Activated CD4-positive, alpha-beta memory T cell treated with anti-CD3 and anti-CD28 coated beads for 36 hours (primary cell): ENCODE measurements at regions not wholly inside any gene's neighbourhood (a gene's known extent, or its start where the extent isn't known, plus 50 kb on each side); places are given as distances from the start of the nearest gene placed in this dataset.

ENCODE experiments used
- CTCF ChIA-PET: fragments of 350-600 bp; sonication (Branson Sonifier 250); formaldehyde crosslinking; loops from one replicate; lab custom pipeline; 2021; ENCODE audit warnings: antibody characterized with exemption, inconsistent platforms; lab: Charles Lee
- POLR2A ChIA-PET: fragments of 350-600 bp; sonication (Branson Sonifier 250); formaldehyde crosslinking; loops from one replicate; lab custom pipeline; 2021; ENCODE audit warnings: antibody characterized with exemption; lab: Charles Lee
- DNase-seq: peaks from one replicate; pipeline ENCODE4 v3.0.0-alpha.2; 2020
- H3K27ac Mint-ChIP-seq: one replicate; pipeline ENCODE4 v1.8.0; 2021; ENCODE audit warnings: mixed read lengths
- H3K27me3 Mint-ChIP-seq: one replicate; pipeline ENCODE4 v1.8.0; 2021; ENCODE audit warnings: mixed read lengths
- H3K36me3 Mint-ChIP-seq: one replicate; pipeline ENCODE4 v1.8.0; 2021; ENCODE audit warnings: mixed read lengths
- H3K4me1 Mint-ChIP-seq: one replicate; pipeline ENCODE4 v1.8.0; 2021; ENCODE audit warnings: low read depth, mixed read lengths
- H3K4me3 Mint-ChIP-seq: one replicate; pipeline ENCODE4 v1.8.0; 2021; ENCODE audit warnings: mild to moderate bottlenecking, mixed read lengths
- H3K9me3 Mint-ChIP-seq: one replicate; pipeline ENCODE4 v1.8.0; 2021; ENCODE audit warnings: mixed read lengths
- intact Hi-C: fragments of 100-400 bp; cut with micrococcal nuclease; formaldehyde crosslinking; loops from one replicate; pipeline ENCODE4 v1.15.1; 2023

- Mint-ChIP-seq H3K4me3 (no peak overlapping the region), H3K27me3 (no peaks in the 10 kb centered on the region), H3K9me3 (no peaks in the 10 kb centered on the region), H3K36me3 (no peaks in the 10 kb centered on the region), H3K4me1 (peaks cover 4% of the 10 kb centered on the region), H3K27ac (no peak overlapping the region)
- intact Hi-C loops, result no loop called here
- DNase-seq, result no peak
- ChIA-PET CTCF (interaction anchor here (0.7 to 1.1 kb wide), 4 partner anchors 9 to 251 kb away, joined by 3 read pairs; no protein-coding TSS in a partner anchor), POLR2A (interaction anchor here (0.6 kb wide), 1 partner anchor 270 kb away, joined by 3 read pairs; no protein-coding TSS in a partner anchor)
These were observed 335.2 kb upstream of the PRKCQ start for GRCh38 chr10:6915307-6915706.

DNA sequence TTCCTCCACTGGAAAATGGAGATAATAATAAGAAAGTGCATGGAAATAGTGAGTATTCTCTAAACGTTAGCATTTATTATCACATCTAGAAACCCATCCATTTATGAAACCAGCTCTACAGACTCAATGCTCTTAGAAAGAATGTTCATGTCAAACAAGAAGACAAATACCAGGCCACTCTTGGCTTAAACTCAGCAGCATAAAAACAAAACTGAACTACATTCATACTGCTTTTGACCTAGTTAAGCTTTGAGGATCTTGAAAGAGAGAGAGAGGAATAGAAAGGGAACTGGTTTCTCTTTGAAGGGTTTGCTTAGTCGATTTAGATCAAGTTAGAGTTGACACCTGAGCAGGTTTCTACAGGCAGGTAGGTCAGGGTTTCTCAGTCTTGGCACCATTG, 332.9 kb upstream of the PRKCQ start:
- Mint-ChIP-seq H3K9me3 (peaks cover 12% of the 10 kb centered on the region), H3K27ac (no peak overlapping the region), H3K36me3 (no peaks in the 10 kb centered on the region), H3K4me3 (no peak overlapping the region), H3K27me3 (no peaks in the 10 kb centered on the region), H3K4me1 (peaks cover 3% of the 10 kb centered on the region)
- CTCF ChIA-PET, result interaction anchor here (1.4 kb wide), 1 partner anchor 11 kb away, joined by 3 read pairs; no protein-coding TSS in a partner anchor
- no peak for DNase-seq
- intact Hi-C loops, result loop anchor here (1.0 kb wide), 1 partner anchor 14 kb away; no protein-coding TSS in a partner anchor
- POLR2A ChIA-PET, result interaction anchor here (0.7 kb wide), 1 partner anchor 499 kb away, joined by 3 read pairs; no protein-coding TSS in a partner anchor

GRCh38 chr10:6912424-6912823, 332.3 kb upstream of the PRKCQ start:
- no peak overlapping the region for H3K27ac Mint-ChIP-seq
- peaks cover 12% of the 10 kb centered on the region for H3K9me3 Mint-ChIP-seq
- ChIA-PET POLR2A (interaction anchor here (0.7 kb wide), 1 partner anchor 499 kb away, joined by 3 read pairs; no protein-coding TSS in a partner anchor), CTCF (interaction anchor here (0.7 to 1.4 kb wide), 3 partner anchors 8 to 173 kb away, joined by 3 to 5 read pairs (median 3); no protein-coding TSS in a partner anchor)
- no peaks in the 10 kb centered on the region for H3K27me3 Mint-ChIP-seq
- DNase-seq, result peak; percentile 54
- H3K36me3 Mint-ChIP-seq, result no peaks in the 10 kb centered on the region
- no peak overlapping the region for H3K4me3 Mint-ChIP-seq
- H3K4me1 Mint-ChIP-seq, result peaks cover 3% of the 10 kb centered on the region
- intact Hi-C loops, result loop anchor here (1.0 kb wide), 1 partner anchor 15 kb away; no protein-coding TSS in a partner anchor

- CTCF ChIA-PET, result interaction anchor here (0.7 to 1.4 kb wide), 3 partner anchors 8 to 173 kb away, joined by 3 to 5 read pairs (median 3); no protein-coding TSS in a partner anchor
- Mint-ChIP-seq H3K27ac (no peak overlapping the region), H3K4me1 (peaks cover 3% of the 10 kb centered on the region), H3K9me3 (peaks cover 12% of the 10 kb centered on the region), H3K36me3 (no peaks in the 10 kb centered on the region), H3K27me3 (no peaks in the 10 kb centered on the region), H3K4me3 (no peak overlapping the region)
- DNase-seq, result no peak
- POLR2A ChIA-PET, result no interaction called here
- intact Hi-C loops, result loop anchor here (1.0 kb wide), 1 partner anchor 15 kb away; no protein-coding TSS in a partner anchor
These were observed 331.9 kb upstream of the PRKCQ start for GRCh38 chr10:6912021-6912420.

- peaks cover 12% of the 10 kb centered on the region for H3K9me3 Mint-ChIP-seq
- intact Hi-C loops, result no loop called here
- ChIA-PET POLR2A (no interaction called here), CTCF (no interaction called here)
- H3K27me3 Mint-ChIP-seq, result no peaks in the 10 kb centered on the region
- H3K36me3 Mint-ChIP-seq, result no peaks in the 10 kb centered on the region
- no peak overlapping the region for H3K4me3 Mint-ChIP-seq
- H3K4me1 Mint-ChIP-seq, result peaks cover 3% of the 10 kb centered on the region
- DNase-seq, result no peak
- no peak overlapping the region for H3K27ac Mint-ChIP-seq
These were observed 330.0 kb upstream of the PRKCQ start for GRCh38 chr10:6909905-6910560.

GRCh38 chr10:6907877-6908530, 327.9 kb upstream of the PRKCQ start:
- peaks cover 15% of the 10 kb centered on the region for H3K9me3 Mint-ChIP-seq
- no peak overlapping the region for H3K27ac Mint-ChIP-seq
- intact Hi-C loops, result no loop called here
- H3K27me3 Mint-ChIP-seq, result no peaks in the 10 kb centered on the region
- peaks cover 3% of the 10 kb centered on the region for H3K4me1 Mint-ChIP-seq
- ChIA-PET POLR2A (no interaction called here), CTCF (no interaction called here)
- H3K36me3 Mint-ChIP-seq, result no peaks in the 10 kb centered on the region
- H3K4me3 Mint-ChIP-seq, result no peak overlapping the region
- no peak for DNase-seq

GRCh38 chr10:6894405-6894804, 314.3 kb upstream of the PRKCQ start:
- no peak overlapping the region for H3K27ac Mint-ChIP-seq
- H3K9me3 Mint-ChIP-seq, result no peaks in the 10 kb centered on the region
- no peak for DNase-seq
- ChIA-PET CTCF (no interaction called here), POLR2A (no interaction called here)
- H3K4me3 Mint-ChIP-seq, result no peak overlapping the region
- intact Hi-C loops, result no loop called here
- no peaks in the 10 kb centered on the region for H3K4me1 Mint-ChIP-seq
- peaks cover 3% of the 10 kb centered on the region for H3K27me3 Mint-ChIP-seq
- H3K36me3 Mint-ChIP-seq, result no peaks in the 10 kb centered on the region

DNA sequence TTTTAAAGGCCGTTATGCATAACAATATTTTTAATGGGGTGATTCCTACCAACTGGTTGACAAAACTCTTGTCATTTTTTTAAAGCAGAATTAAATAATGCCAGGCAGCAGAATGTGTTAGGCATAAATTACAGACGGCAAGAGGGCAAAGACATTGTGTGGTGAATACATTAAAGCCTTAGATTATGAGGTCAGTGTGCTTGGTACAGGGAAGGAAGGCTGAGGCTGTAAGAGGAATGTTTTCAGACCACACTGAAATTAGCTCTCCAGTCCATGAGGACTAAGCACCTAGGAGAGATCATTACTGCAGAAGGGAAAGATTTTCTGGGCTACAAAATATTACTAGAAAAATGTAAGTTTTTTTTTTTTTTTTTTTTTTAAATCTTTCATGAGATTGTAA, 312.8 kb upstream of the PRKCQ start:
- Mint-ChIP-seq H3K36me3 (no peaks in the 10 kb centered on the region), H3K4me3 (no peak overlapping the region), H3K9me3 (no peaks in the 10 kb centered on the region), H3K27ac (no peak overlapping the region), H3K4me1 (no peaks in the 10 kb centered on the region), H3K27me3 (peaks cover 3% of the 10 kb centered on the region)
- intact Hi-C loops, result no loop called here
- no peak for DNase-seq
- ChIA-PET CTCF (no interaction called here), POLR2A (interaction anchor here (0.6 kb wide), 1 partner anchor 148 kb away, joined by 5 read pairs; no protein-coding TSS in a partner anchor)

DNA sequence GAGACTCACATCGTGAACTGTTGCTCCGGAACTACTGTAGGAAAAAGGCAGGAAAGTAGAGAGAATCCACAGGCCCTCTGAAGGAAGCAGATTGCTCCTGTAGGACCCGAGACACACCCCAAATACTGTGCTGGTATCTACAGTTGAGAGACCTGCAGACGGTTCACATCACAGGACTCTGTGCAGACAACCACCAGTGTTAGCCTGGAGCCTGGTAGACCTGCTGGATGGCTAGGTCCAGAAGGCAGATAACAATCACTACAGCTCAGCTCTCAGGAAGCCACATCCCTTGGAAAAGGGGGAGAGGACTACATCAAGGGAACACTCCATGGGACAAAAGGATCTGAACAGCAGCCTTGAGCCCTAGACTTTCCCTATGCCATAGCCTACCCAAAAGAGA, 311.8 kb upstream of the PRKCQ start:
- POLR2A ChIA-PET, result no interaction called here
- no peaks in the 10 kb centered on the region for H3K9me3 Mint-ChIP-seq
- CTCF ChIA-PET, result no interaction called here
- intact Hi-C loops, result no loop called here
- no peak overlapping the region for H3K4me3 Mint-ChIP-seq
- peaks cover 3% of the 10 kb centered on the region for H3K27me3 Mint-ChIP-seq
- no peak for DNase-seq
- no peaks in the 10 kb centered on the region for H3K36me3 Mint-ChIP-seq
- H3K4me1 Mint-ChIP-seq, result no peaks in the 10 kb centered on the region
- no peak overlapping the region for H3K27ac Mint-ChIP-seq

DNA sequence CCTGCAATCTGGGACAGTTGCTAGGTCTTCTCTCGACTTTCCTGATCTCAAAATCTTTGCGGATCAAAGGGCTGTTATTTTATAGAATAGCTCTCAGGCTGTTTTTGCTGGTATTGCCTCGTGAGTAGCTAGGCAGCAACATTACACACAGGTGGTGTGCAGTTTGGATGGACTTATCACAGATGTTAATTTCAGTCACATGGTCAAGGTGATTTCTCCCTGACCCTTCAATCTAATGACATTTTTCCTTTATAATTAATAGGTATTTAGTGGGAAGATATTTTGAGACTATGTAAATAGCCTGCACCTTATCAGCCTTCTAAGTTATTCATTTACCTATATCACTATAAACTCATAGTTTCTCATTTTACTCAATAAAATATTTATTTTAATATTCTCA, 309.6 kb upstream of the PRKCQ start:
- POLR2A ChIA-PET, result no interaction called here
- H3K27me3 Mint-ChIP-seq, result peaks cover 5% of the 10 kb centered on the region
- H3K9me3 Mint-ChIP-seq, result no peaks in the 10 kb centered on the region
- no peak overlapping the region for H3K4me3 Mint-ChIP-seq
- no peak overlapping the region for H3K27ac Mint-ChIP-seq
- no peak for DNase-seq
- intact Hi-C loops, result no loop called here
- peaks cover 6% of the 10 kb centered on the region for H3K4me1 Mint-ChIP-seq
- H3K36me3 Mint-ChIP-seq, result no peaks in the 10 kb centered on the region
- CTCF ChIA-PET, result no interaction called here

GRCh38 chr10:6888434-6888833, 308.4 kb upstream of the PRKCQ start:
- Mint-ChIP-seq H3K36me3 (no peaks in the 10 kb centered on the region), H3K4me3 (no peak overlapping the region), H3K27me3 (peaks cover 3% of the 10 kb centered on the region), H3K4me1 (peaks cover 6% of the 10 kb centered on the region), H3K27ac (no peak overlapping the region), H3K9me3 (no peaks in the 10 kb centered on the region)
- intact Hi-C loops, result no loop called here
- no peak for DNase-seq
- CTCF ChIA-PET, result no interaction called here
- POLR2A ChIA-PET, result no interaction called here

GRCh38 chr10:6885284-6885683, 305.2 kb upstream of the PRKCQ start:
- Mint-ChIP-seq H3K9me3 (no peaks in the 10 kb centered on the region), H3K4me1 (peaks cover 6% of the 10 kb centered on the region), H3K36me3 (no peaks in the 10 kb centered on the region), H3K27me3 (peaks cover 10% of the 10 kb centered on the region), H3K4me3 (no peak overlapping the region), H3K27ac (no peak overlapping the region)
- no peak for DNase-seq
- ChIA-PET CTCF (no interaction called here), POLR2A (no interaction called here)
- intact Hi-C loops, result no loop called here
